Fibroblast of lung (primary cell): ENCODE measurements at regions not wholly inside any gene's neighbourhood (a gene's known extent, or its start where the extent isn't known, plus 50 kb on each side); places are given as distances from the start of the nearest gene placed in this dataset.

Experiments
- CTCF ChIP-seq, 2 donors: IDR thresholded peaks in 1 of 2; conservative IDR thresholded peaks in 1 of 2; 1 replicate in 1 of 2; 2 replicates in 1 of 2; pipeline ENCODE4 v1.5.1; 2011 to 2012; ENCODE audit warnings: low read length in 2 of 2, control low read depth in 1 of 2, inconsistent platforms in 1 of 2, low read depth in 1 of 2, mild to moderate bottlenecking in 1 of 2
- EZH2 ChIP-seq: IDR thresholded peaks from 2 replicates; pipeline ENCODE4 v1.5.1; 2012; ENCODE audit warnings: low read length, control low read depth, mild to moderate bottlenecking; ENCODE audit errors: missing control alignments

DNA sequence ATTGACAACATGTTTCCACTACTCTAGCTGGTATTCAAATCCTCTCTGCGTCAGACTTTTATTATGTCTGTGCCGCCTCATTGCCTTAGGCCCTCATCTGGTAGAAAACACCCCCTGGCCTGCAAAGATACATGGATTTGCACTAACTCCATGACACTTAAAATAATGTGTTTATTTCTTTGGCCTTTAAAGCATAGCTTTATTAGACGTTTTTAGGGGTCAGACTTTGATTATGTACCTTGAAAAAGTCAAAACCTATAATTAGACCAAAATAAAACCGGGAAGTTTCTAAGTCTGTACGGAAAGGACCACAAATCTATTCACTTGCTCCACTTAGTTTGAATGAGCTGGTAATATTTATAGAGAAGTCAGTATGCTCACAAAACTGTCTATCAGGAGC, 357.9 kb upstream of the NOX3 start:
- no peak for TF ChIP-seq EZH2
- no peak for TF ChIP-seq CTCF (conservative IDR thresholded peaks at IDR 0.05 in 1 of 2, IDR thresholded peaks at IDR 0.05 in 1 of 2; ENCODE audit: low read depth in 1 of 2, low read length in 2 of 2)
